GM19455 (cell line): ENCODE measurements at regions not wholly inside any gene's neighbourhood (a gene's known extent, or its start where the extent isn't known, plus 50 kb on each side); places are given as distances from the start of the nearest gene placed in this dataset.
"Not testable (repeated sequence)": the region's sequence is repeated elsewhere in the genome, so short reads cannot be mapped to it uniquely, and the experiment has no call there.

Experiments used
- ATAC-seq: cut with Tn5 transposase; IDR thresholded peaks from one replicate; pipeline ENCODE4 v1.9.1; 2021; ENCODE audit not compliant: unreplicated experiment

DNA sequence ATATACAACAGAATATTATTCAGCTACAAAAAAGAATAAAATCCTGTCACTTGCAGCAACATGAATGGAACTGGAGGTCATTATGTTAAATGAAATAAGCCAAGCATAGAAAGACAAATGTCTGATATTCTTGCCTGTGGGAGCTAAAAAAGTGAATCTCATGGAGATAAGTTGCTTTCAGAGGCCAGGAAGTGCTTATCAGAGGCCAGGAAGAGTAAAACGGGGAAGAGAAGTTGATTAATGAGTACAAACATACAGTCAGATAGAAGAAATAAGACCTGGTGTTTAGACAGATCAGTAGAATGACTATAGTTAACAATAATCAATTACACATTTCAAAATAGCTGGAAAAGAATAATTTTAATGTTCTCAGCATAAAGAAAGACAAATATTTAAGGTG lies 54.4 kb upstream of the CPHXL start:
- no peak for ATAC-seq

GRCh38 chr16:75781683-75782343 lies 55.5 kb upstream of the CPHXL start:
- ATAC-seq = no peak

DNA sequence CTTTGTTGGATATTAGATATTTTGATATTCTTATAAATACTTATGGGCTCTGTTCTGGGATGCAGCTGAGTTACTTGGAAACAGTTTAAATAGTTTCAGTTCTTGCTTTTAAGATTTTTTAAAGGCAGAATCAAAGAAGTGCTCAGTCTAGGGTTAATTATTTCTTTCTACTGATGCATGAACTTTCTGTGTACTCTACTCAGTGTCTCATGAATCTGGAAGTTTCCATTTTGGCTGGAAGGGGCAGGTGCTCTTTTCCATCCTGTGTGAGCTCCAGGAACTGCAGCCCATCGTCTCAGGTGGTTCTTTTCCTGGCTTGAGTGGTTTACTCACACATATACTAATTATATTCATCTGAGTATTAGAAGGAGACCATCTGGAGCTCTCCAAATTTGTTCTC lies 61.1 kb upstream of the CPHXL start:
- ATAC-seq = no peak

DNA sequence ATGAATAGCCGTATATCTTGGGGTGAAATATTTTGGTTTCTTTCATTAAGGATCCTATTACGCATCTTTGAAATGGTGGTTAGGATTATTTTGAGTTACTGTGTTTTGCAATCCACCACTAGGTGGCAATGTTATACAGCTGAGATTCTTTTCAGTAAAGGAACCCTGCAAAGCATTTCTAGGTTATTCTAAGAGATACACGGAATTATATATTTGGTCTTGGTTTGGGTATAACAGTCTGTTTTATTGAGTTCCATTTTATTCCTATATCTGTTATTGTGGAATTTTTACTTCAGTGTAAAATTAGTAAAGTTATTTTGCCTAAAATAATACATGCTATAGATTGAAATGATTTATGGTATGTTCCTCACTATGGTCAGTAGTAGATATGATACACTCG lies 62.9 kb upstream of the CPHXL start:
- ATAC-seq = peak; percentile 76

DNA sequence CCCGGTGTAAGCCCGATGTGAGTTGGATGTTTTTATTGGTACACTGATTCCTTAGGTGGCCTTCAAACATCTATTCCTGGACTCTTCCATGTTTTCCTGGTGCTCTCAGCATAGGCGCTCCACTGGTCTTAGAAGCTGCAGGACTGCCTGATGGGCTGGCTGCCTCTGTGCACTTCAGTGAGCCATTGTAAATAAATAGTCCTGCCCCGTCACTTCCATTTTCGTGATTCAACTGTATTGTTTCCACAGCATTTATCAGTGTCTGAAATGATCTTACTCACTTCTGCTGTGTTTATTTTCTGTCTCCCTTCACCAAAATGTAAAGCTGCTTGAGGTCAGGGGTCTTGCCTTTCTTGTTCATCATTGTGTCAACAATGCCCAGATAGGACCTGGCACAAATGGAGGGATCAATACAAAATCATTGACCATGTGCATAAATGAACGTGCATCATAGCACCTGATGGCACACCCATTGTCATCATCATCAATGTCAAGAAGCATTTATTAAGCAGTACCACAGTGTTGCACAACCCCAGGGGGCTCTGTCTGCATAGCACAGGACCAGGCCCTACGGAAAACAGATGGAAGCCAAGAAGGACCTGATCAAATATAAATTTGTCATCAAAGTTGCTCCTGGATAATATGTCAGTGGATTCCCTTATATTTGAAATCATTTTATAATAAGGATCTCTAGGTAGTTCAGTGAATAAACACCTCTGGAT lies 66.6 kb upstream of the CPHXL start:
- no peak for ATAC-seq

- ATAC-seq = no peak
Measured at GRCh38 chr16:75793641-75794040, 67.4 kb upstream of the CPHXL start.

DNA sequence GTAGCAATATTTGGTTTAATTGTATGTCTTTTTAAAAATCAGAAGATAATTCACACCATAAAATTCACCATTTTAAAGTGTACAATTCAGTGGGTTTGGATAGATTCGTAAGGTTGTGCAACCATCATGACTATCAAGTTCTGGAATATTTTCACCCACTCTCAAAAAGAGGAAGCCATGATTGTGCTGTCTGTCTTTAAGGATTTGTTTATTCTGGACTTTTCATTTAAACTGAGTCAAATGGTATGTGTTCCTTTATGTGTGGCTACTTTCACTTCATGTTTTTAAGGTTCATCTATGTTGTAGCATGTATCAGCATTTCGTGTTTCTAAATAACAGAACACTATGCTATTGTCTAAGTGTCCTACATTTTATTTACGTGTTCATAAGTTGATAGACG lies 68.1 kb upstream of the CPHXL start:
- no peak for ATAC-seq

- no peak for ATAC-seq
Measured at GRCh38 chr16:75798714-75799113, 72.4 kb upstream of the CPHXL start.

DNA sequence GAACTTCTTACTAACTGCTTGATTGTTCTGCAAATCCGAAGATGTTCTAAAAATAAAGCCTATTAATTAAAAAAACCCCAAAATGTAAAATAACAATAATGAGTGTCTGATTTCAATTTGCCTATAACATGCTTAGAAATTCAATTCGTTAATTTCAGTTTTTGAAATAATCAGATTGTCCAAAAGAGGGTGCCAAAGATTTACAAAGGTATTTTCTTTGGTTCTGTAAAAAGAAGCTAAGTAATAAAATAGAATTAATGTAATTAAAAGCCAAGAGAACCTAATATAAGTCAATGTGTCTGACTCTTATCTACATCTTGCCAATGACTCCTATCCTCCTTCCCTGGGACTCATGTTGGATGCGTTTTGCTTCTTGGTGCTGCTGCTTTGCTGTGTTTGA lies 75.0 kb upstream of the CPHXL start:
- ATAC-seq = no peak

- no peak for ATAC-seq
Measured at GRCh38 chr16:75803753-75804152, 77.5 kb upstream of the CPHXL start.

GRCh38 chr16:75804368-75804767 lies 78.1 kb upstream of the CPHXL start:
- no peak for ATAC-seq

GRCh38 chr16:75805946-75806345 lies 79.7 kb upstream of the CPHXL start:
- no peak for ATAC-seq

GRCh38 chr16:75806487-75806886 lies 80.2 kb upstream of the CPHXL start:
- no peak for ATAC-seq

DNA sequence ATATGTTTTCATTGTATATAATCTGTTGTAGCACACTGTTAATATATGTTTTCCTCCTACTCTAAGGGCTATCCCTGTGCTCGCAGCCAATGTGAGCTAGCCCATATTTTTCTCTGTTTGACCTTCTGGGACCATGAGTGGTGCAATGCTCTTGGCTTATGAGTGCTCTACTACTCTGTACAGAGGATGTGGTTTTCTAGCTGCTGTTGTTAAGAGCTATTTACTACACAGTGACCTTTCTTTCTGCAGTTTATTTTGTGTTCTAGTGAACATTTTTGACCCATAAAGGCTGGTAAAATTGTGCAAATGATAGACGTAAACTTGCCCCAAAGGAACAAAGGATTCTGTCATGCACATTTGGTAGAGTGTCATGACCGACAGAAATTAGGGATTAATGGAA lies 84.1 kb upstream of the CPHXL start:
- no peak for ATAC-seq

- ATAC-seq = no peak
Measured at GRCh38 chr16:75811020-75811634, 84.8 kb upstream of the CPHXL start.

DNA sequence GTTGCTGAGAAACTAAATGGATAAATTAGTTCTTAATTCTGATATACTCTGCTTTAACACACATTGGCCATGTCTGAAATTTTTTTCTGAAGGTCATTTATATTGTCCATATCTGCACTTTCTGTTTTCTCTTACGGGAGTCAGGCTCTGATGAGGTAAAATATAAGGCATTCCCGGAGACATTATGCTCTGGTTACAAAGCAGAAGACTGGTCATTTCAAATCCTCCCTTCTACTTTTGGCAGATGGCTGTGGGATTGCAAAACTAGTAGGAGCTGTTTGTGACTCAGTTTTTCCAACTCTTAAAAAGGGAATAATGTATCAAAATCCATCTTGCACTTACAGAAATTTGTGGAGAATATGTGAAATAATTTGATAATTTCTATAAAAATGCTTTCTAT lies 92.2 kb upstream of the CPHXL start:
- no peak for ATAC-seq

- ATAC-seq = no peak
Measured at GRCh38 chr16:75820672-75821071, 94.4 kb upstream of the CPHXL start.

DNA sequence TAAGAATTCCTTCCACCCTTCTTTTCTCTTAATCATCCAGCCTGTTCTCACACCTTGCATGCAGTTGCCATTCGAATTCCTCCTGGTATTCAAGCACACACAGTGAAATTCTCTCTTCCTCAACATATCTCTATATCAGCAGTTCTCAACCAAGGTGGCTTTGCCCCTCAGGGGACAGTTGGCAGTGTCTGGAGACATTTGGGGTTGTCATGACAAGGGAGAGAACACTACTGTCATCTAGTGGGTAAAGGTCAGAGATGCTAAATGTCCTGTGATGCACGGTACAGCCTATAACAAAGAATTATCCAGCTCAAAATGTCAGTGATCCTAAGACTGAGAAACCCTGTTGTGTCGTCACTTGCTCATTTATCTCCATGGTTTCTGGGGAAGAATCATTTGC lies 94.8 kb upstream of the CPHXL start:
- no peak for ATAC-seq

- ATAC-seq = not testable (repeated sequence)
Measured at GRCh38 chr16:75825750-75826149, 99.5 kb upstream of the CPHXL start.

GRCh38 chr16:75827372-75828038 lies 101.2 kb upstream of the CPHXL start:
- not testable (repeated sequence) for ATAC-seq

GRCh38 chr16:75833385-75833784 lies 107.1 kb upstream of the CPHXL start:
- not testable (repeated sequence) for ATAC-seq
